GM21447 (cell line): ENCODE measurements at regions not wholly inside any gene's neighbourhood (a gene's known extent, or its start where the extent isn't known, plus 50 kb on each side); places are given as distances from the start of the nearest gene placed in this dataset.
"Not testable (repeated sequence)": the region's sequence is repeated elsewhere in the genome, so short reads cannot be mapped to it uniquely, and the experiment has no call there.

Source experiments
- ATAC-seq: cut with Tn5 transposase; IDR thresholded peaks from one replicate; pipeline ENCODE4 v1.9.1; 2021; ENCODE audit not compliant: unreplicated experiment

GRCh38 chrX:40418146-40418812, 162.5 kb upstream of the ATP6AP2 start:
- ATAC-seq, result no peak

- ATAC-seq, result no peak
Observed at GRCh38 chrX:40415675-40416074, 165.1 kb upstream of the ATP6AP2 start.

- ATAC-seq, result no peak
Observed at GRCh38 chrX:40414335-40414734, 166.4 kb upstream of the ATP6AP2 start.

- ATAC-seq, result no peak
Observed at GRCh38 chrX:40411340-40412111, 169.2 kb upstream of the ATP6AP2 start.

- no peak for ATAC-seq
Observed at GRCh38 chrX:40410859-40411258, 169.9 kb upstream of the ATP6AP2 start.

GRCh38 chrX:40406330-40406859, 174.4 kb upstream of the ATP6AP2 start:
- no peak for ATAC-seq

- ATAC-seq, result no peak
Observed at GRCh38 chrX:40405399-40405798, 175.4 kb upstream of the ATP6AP2 start.

GRCh38 chrX:40403757-40404156, 177.0 kb upstream of the ATP6AP2 start:
- ATAC-seq, result no peak

GRCh38 chrX:40402831-40403533, 177.8 kb upstream of the ATP6AP2 start:
- ATAC-seq, result no peak

GRCh38 chrX:40395102-40395501, 185.7 kb upstream of the ATP6AP2 start:
- no peak for ATAC-seq

- ATAC-seq, result no peak
Observed at GRCh38 chrX:40394302-40394701, 186.5 kb upstream of the ATP6AP2 start.

- no peak for ATAC-seq
Observed at GRCh38 chrX:40392599-40392998, 188.2 kb upstream of the ATP6AP2 start.

GRCh38 chrX:40391662-40392061, 189.1 kb upstream of the ATP6AP2 start:
- no peak for ATAC-seq

GRCh38 chrX:40389555-40389954, 191.2 kb upstream of the ATP6AP2 start:
- no peak for ATAC-seq

- ATAC-seq, result no peak
Observed at GRCh38 chrX:40388441-40388840, 192.3 kb upstream of the ATP6AP2 start.

GRCh38 chrX:40387869-40388268, 192.9 kb upstream of the ATP6AP2 start:
- ATAC-seq, result not testable (repeated sequence)

GRCh38 chrX:40387311-40387710, 193.5 kb upstream of the ATP6AP2 start:
- ATAC-seq, result not testable (repeated sequence)

GRCh38 chrX:40385682-40386081, 195.1 kb upstream of the ATP6AP2 start:
- ATAC-seq, result no peak

- no peak for ATAC-seq
Observed at GRCh38 chrX:40385256-40385655, 195.5 kb upstream of the ATP6AP2 start.

GRCh38 chrX:40383969-40384368, 196.8 kb upstream of the ATP6AP2 start:
- no peak for ATAC-seq

- no peak for ATAC-seq
Observed at GRCh38 chrX:40383360-40383759, 197.4 kb upstream of the ATP6AP2 start.
